ENCODE measurements at regions not wholly inside any gene's neighbourhood (a gene's known extent, or its start where the extent isn't known, plus 50 kb on each side); places are given as distances from the start of the nearest gene placed in this dataset.
A peak's percentile ranks its signal among the peaks of the same experiment; 100 is the strongest.
"Not testable (repeated sequence)": the region's sequence is repeated elsewhere in the genome, so short reads cannot be mapped to it uniquely, and the experiment has no call there.

- no peak for DNase-seq
Measured at GRCh38 chr14:30387871-30388270, 171.1 kb upstream of the G2E3 start.

- no peak for DNase-seq
Measured at GRCh38 chr14:30389134-30389876, 169.7 kb upstream of the G2E3 start.

- DNase-seq, result no peak
Measured at GRCh38 chr14:30389877-30390385, 169.0 kb upstream of the G2E3 start.

GRCh38 chr14:30395065-30395464 lies 163.9 kb upstream of the G2E3 start:
- DNase-seq, result no peak

GRCh38 chr14:30402846-30403245 lies 156.1 kb upstream of the G2E3 start:
- no peak for DNase-seq

- no peak for DNase-seq
Measured at GRCh38 chr14:30403791-30404190, 155.2 kb upstream of the G2E3 start.

GRCh38 chr14:30409508-30410015 lies 149.4 kb upstream of the G2E3 start:
- not testable (repeated sequence) for DNase-seq

- DNase-seq, result no peak
Measured at GRCh38 chr14:30410986-30411385, 148.0 kb upstream of the G2E3 start.

- DNase-seq, result not testable (repeated sequence)
Measured at GRCh38 chr14:30413184-30413583, 145.8 kb upstream of the G2E3 start.

GRCh38 chr14:30417121-30417520 lies 141.8 kb upstream of the G2E3 start:
- DNase-seq, result no peak

- no peak for DNase-seq
Measured at GRCh38 chr14:30417999-30418398, 141.0 kb upstream of the G2E3 start.

GRCh38 chr14:30419037-30419436 lies 139.9 kb upstream of the G2E3 start:
- DNase-seq, result no peak

- DNase-seq, result no peak
Measured at GRCh38 chr14:30420515-30420914, 138.4 kb upstream of the G2E3 start.

- DNase-seq, result no peak
Measured at GRCh38 chr14:30426463-30426862, 132.5 kb upstream of the G2E3 start.

- no peak for DNase-seq
Measured at GRCh38 chr14:30427401-30427800, 131.6 kb upstream of the G2E3 start.

- DNase-seq, result no peak
Measured at GRCh38 chr14:30427846-30428245, 131.1 kb upstream of the G2E3 start.

GRCh38 chr14:30431552-30431951 lies 127.4 kb upstream of the G2E3 start:
- DNase-seq, result no peak

- no peak for DNase-seq
Measured at GRCh38 chr14:30440961-30441360, 118.0 kb upstream of the G2E3 start.

GRCh38 chr14:30443368-30444007 lies 115.5 kb upstream of the G2E3 start:
- DNase-seq, result peak; percentile 46

GRCh38 chr14:30444451-30444850 lies 114.5 kb upstream of the G2E3 start:
- DNase-seq, result no peak

- DNase-seq, result no peak
Measured at GRCh38 chr14:30445011-30445793, 113.8 kb upstream of the G2E3 start.

- no peak for DNase-seq
Measured at GRCh38 chr14:30445852-30446251, 113.1 kb upstream of the G2E3 start.

All from midbrain (tissue), 1 donor.